Small intestine (tissue), 7 donors: ENCODE measurements at regions not wholly inside any gene's neighbourhood (a gene's known extent, or its start where the extent isn't known, plus 50 kb on each side); places are given as distances from the start of the nearest gene placed in this dataset.
A peak's percentile ranks its signal among the peaks of the same experiment; 100 is the strongest.

Source experiments
- DNase-seq, 2 donors: peaks; one replicate each; pipeline versions ENCODE4 v3.0.0 to v3.0.0-alpha.2; 2013
- FAIRE-seq: peaks from 2 replicates; lab custom pipeline; 2012; peaks lifted over from hg19 to GRCh38; lab: Jason Lieb, UNC
- H3K27ac ChIP-seq, 3 donors: one replicate each; pipeline ENCODE4 v1.5.1; 2013; ENCODE audit warnings: low read length in 2 of 3, mild to moderate bottlenecking in 2 of 3, control low read depth in 1 of 3, inconsistent platforms in 1 of 3, low read depth in 1 of 3, moderate library complexity in 1 of 3
- H3K27me3 ChIP-seq, 3 donors: one replicate each; pipeline ENCODE4 v1.6.1; 2013; ENCODE audit warnings: low read length in 3 of 3, inconsistent platforms in 1 of 3; ENCODE audit not compliant: control insufficient read depth in 3 of 3, insufficient read depth in 3 of 3
- H3K36me3 ChIP-seq, 3 donors: one replicate each; pipeline ENCODE4 v1.6.1; 2013; ENCODE audit warnings: low read length in 3 of 3, inconsistent platforms in 1 of 3, low read depth in 1 of 3, mild to moderate bottlenecking in 1 of 3, moderate library complexity in 1 of 3; ENCODE audit not compliant: control insufficient read depth in 3 of 3, insufficient read depth in 2 of 3
- H3K4me1 ChIP-seq, 3 donors: one replicate each; pipeline ENCODE4 v1.6.1; 2013; ENCODE audit warnings: low read length in 2 of 3, inconsistent platforms in 1 of 3, low read depth in 1 of 3, mild to moderate bottlenecking in 1 of 3, moderate library complexity in 1 of 3; ENCODE audit not compliant: control insufficient read depth in 3 of 3, insufficient read depth in 2 of 3
- H3K4me3 ChIP-seq, 3 donors: one replicate each; pipeline ENCODE4 v1.5.1; 2013; ENCODE audit warnings: low read length in 3 of 3, control low read depth in 1 of 3, inconsistent platforms in 1 of 3, low read depth in 1 of 3, mild to moderate bottlenecking in 1 of 3, moderate library complexity in 1 of 3
- H3K9me3 ChIP-seq, 2 donors: one replicate each; pipeline ENCODE4 v1.6.1; 2013; ENCODE audit warnings: low read depth in 1 of 2, low read length in 1 of 2; ENCODE audit not compliant: control insufficient read depth in 2 of 2, insufficient read depth in 1 of 2
- WGBS, 3 donors: extraction: QIAGEN DNeasy Blood & Tissue Kit; methylation state at CpG; one replicate each; pipeline ENCODE4 v1.1.7; 2013; 5-methylcytosine and 5-hydroxymethylcytosine counted together
- donor health status: healthy with polysubstance abuse.
- donor health status: control.
- donor health status: control.
- donor health status: Bipolar disorder and iron deficiency.
- donor health status: healthy.

DNA sequence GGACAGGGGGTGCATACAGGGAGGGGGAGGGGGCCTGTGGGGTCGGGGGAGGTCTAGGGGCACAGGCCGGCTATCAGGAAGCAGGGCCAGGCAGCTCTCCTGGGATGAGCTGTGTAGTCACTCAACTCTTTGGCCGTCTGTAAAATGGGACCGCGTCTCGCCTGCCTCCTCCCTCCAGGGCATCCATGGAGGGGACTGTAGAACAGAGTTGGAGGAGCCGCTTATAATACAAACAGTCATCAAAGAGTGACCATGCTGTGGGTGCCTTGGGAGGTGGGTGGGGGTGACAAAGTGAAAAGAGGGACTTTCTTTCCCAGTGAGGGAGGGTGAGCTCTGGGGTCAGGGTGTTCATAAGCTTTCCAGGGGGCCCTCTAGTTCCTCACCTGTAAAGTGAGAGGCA lies 169.6 kb upstream of the HAAO start:
- 61 to 87% (median 70%) methylated on average over 7 of the region's 7 CpGs for WGBS, 3 donors
- Histone ChIP-seq H3K9me3 (no peaks in the 10 kb centered on the region), H3K36me3 (no peaks in the 10 kb centered on the region), H3K4me3 (no peak overlapping the region), H3K27me3 (no peaks in the 10 kb centered on the region), H3K27ac (peak overlapping the region in 2 of 3 donors; percentile 24 to 79), H3K4me1 (peaks cover 0 to 41% (median 10%) of the 10 kb centered on the region in 3 donors)
- DNase-seq (no peak), FAIRE-seq (no peak)

DNA sequence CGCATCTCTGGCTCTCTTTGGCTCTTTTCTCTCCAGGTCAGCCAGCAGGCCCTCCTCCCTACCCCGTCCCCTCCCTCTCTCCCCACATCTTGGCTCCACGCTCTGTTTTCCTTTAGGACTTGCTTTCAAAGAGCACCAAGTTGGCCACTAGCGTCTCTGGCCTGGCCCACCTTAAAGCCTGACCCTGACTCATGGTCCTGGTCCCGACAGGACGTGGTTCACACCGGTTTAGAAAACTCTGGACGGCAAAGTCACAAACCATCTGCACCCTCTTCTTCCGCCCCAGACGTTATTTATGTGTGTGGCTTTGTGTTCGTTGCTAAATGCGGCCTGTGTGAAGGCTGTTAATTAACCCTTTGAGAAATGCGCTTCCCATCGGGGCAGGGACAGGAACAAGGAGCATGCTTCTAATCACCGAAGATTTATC lies 169.0 kb upstream of the HAAO start:
- Histone ChIP-seq H3K4me1 (peaks cover 0 to 47% (median 10%) of the 10 kb centered on the region in 3 donors), H3K27me3 (no peaks in the 10 kb centered on the region), H3K36me3 (no peaks in the 10 kb centered on the region), H3K4me3 (no peak overlapping the region), H3K9me3 (no peaks in the 10 kb centered on the region), H3K27ac (peak overlapping the region; percentile 13 to 72 (median 33))
- DNase-seq (no peak), FAIRE-seq (no peak)
- WGBS, 3 donors: 43 to 79% (median 76%) methylated on average over 15 of the region's 15 CpGs

GRCh38 chr2:42960842-42961180 lies 168.4 kb upstream of the HAAO start:
- H3K4me3 ChIP-seq: no peak overlapping the region
- WGBS, 3 donors: 71 to 87% (median 85%) methylated on average over 6 of the region's 6 CpGs
- peaks cover 0 to 53% (median 10%) of the 10 kb centered on the region in 3 donors for H3K4me1 ChIP-seq
- H3K36me3 ChIP-seq: no peaks in the 10 kb centered on the region
- FAIRE-seq (no peak), DNase-seq (no peak)
- H3K27me3 ChIP-seq: no peaks in the 10 kb centered on the region
- peak overlapping the region in 2 of 3 donors; percentile 33 to 72 for H3K27ac ChIP-seq
- H3K9me3 ChIP-seq: no peaks in the 10 kb centered on the region

DNA sequence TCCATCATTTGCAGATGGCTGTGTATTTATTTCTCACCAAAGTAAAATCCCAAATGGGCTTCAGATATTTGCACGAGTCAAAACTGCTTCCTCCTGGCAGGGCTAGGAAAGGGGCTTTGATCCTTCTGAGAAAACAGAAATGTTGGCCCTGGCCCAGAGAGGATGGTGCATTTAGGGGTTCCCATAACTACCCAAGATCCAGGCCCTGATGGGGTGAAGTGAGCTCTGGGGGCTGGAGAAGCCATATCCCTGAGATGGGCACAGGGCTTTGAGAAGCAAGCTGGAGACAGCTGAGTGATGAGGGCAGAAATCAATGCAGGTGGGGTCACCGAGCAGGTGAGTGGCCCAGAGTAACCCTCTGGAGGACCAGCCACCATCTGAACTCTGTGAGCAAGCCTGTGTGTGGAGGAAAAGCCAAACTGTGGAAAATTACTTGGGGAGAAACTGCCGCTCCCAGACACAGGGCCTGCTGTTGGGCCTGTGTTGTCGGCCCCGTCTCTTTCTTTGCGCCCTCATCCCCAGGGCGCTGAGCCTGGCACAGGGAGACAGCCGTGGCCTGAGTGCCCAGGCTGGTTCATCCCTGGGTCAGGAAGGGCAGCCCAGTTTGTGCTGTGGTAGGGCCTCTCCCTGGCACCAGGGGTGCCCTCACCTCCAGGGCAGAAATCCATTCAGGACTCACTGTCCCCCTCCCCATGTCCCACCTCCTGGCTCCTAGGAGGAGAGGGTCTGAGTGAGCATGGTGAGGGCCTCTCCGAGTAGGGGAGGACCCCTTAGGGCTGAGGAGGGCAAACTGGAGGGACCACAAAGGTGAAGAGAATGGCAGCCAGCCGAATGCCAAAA lies 167.8 kb upstream of the HAAO start:
- H3K27ac ChIP-seq: peak overlapping the region in 2 of 3 donors; percentile 33 to 72
- DNase-seq: no peak
- WGBS, 3 donors: 70 to 84% (median 73%) methylated on average over 10 of the region's 10 CpGs
- H3K27me3 ChIP-seq: no peaks in the 10 kb centered on the region
- H3K9me3 ChIP-seq: no peaks in the 10 kb centered on the region
- H3K4me1 ChIP-seq: peaks cover 0 to 57% (median 10%) of the 10 kb centered on the region in 3 donors
- no peaks in the 10 kb centered on the region for H3K36me3 ChIP-seq
- H3K4me3 ChIP-seq: no peak overlapping the region
- no peak for FAIRE-seq

- Histone ChIP-seq H3K27me3 (no peaks in the 10 kb centered on the region), H3K27ac (peak overlapping the region in 2 of 3 donors; percentile 17 to 72), H3K36me3 (no peaks in the 10 kb centered on the region), H3K4me1 (peaks cover 0 to 64% (median 13%) of the 10 kb centered on the region in 3 donors), H3K9me3 (no peaks in the 10 kb centered on the region), H3K4me3 (no peak overlapping the region)
- DNase-seq (no peak), FAIRE-seq (no peak)
- 43 to 58% (median 53%) methylated on average over 8 of the region's 8 CpGs for whole genome bisulfite sequencing, 3 donors
These were observed 167.0 kb upstream of the HAAO start for GRCh38 chr2:42959234-42960001.

GRCh38 chr2:42958741-42959233 lies 166.4 kb upstream of the HAAO start:
- peak overlapping the region in 2 of 3 donors; percentile 17 to 61 for H3K27ac ChIP-seq
- no peaks in the 10 kb centered on the region for H3K9me3 ChIP-seq
- H3K27me3 ChIP-seq: no peaks in the 10 kb centered on the region
- H3K4me3 ChIP-seq: no peak overlapping the region
- FAIRE-seq (no peak), DNase-seq (no peak)
- no peaks in the 10 kb centered on the region for H3K36me3 ChIP-seq
- H3K4me1 ChIP-seq: peaks cover 0 to 70% (median 15%) of the 10 kb centered on the region in 3 donors
- WGBS, 3 donors: 81 to 92% (median 87%) methylated on average over 10 of the region's 10 CpGs

DNA sequence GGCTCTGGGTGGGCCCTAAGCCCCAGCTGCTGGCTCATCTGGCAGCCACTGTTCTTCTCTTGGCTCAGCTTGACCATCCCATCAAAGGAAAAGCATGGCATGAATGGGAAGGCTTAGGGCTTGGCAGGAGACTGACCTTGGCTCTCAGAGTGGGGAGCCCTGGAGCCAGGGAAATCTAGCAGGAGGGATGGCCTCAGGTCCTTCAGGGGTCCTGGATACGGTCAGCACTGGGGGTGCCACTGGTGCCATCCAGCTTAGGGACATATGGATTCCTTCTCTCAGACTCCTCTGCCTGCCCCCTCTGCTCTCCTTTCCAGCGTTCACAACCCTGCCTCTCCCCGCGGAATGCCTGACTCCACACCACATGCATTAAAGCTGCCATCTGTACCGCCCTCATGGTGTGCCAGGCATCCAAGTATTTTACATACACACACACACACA lies 165.5 kb upstream of the HAAO start:
- FAIRE-seq (no peak), DNase-seq (no peak)
- 92 to 98% (median 94%) methylated on average over 5 of the region's 5 CpGs for WGBS, 3 donors
- H3K27ac ChIP-seq: peak overlapping the region in 2 of 3 donors; percentile 77 to 88
- no peaks in the 10 kb centered on the region for H3K27me3 ChIP-seq
- no peaks in the 10 kb centered on the region for H3K9me3 ChIP-seq
- peaks cover 0 to 76% (median 15%) of the 10 kb centered on the region in 3 donors for H3K4me1 ChIP-seq
- H3K4me3 ChIP-seq: no peak overlapping the region
- H3K36me3 ChIP-seq: no peaks in the 10 kb centered on the region

GRCh38 chr2:42957109-42957860 lies 164.9 kb upstream of the HAAO start:
- no peaks in the 10 kb centered on the region for H3K27me3 ChIP-seq
- DNase-seq (peak; percentile 89 to 90), FAIRE-seq (no peak)
- H3K4me3 ChIP-seq: no peak overlapping the region
- H3K9me3 ChIP-seq: no peaks in the 10 kb centered on the region
- 45 to 71% (median 61%) methylated on average over 11 of the region's 11 CpGs for WGBS, 3 donors
- H3K4me1 ChIP-seq: peaks cover 0 to 76% (median 15%) of the 10 kb centered on the region in 3 donors
- H3K27ac ChIP-seq: peak overlapping the region in 2 of 3 donors; percentile 77 to 88
- no peaks in the 10 kb centered on the region for H3K36me3 ChIP-seq
